ENCODE measurements at regions not wholly inside any gene's neighbourhood (a gene's known extent, or its start where the extent isn't known, plus 50 kb on each side); places are given as distances from the start of the nearest gene placed in this dataset.

DNA sequence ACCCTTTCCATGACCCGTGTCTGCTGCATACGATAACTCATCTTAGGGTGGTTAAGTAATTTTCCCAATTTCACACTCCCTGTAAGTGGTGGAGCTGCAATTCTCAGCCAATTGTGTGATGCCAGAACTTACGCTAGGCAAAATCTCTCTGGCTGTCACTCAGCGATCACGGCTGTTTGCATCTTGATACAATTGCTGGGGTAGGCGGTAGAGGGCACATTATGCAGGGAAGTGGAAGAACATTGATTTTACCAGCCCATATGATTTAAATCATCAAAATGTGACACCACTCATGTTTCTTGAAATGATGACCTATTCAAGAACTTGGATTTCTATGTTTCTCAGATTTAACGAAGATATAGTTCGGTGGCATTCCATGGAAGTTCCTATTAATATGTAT, 108.7 kb upstream of the ADARB2 start:
- no peak overlapping the region for H3K56ac ChIP-seq (ENCODE audit: extremely low read depth, insufficient read depth, low read length)
- no peak overlapping the region for H2AK5ac ChIP-seq (ENCODE audit: low read depth, low read length)
- no peak overlapping the region for H4K8ac ChIP-seq (ENCODE audit: low read depth in 2 of 2, low read length in 2 of 2)
- in situ Hi-C loops (cut with MboI; ENCODE audit: low sequenced_read_pairs) (no loop called here), intact Hi-C loops (cut with micrococcal nuclease) (no loop called here), dilution Hi-C loops (cut with HindIII; ENCODE audit: low sequenced_read_pairs, unreplicated experiment) (no loop called here)
- POLR2A ChIA-PET (ENCODE audit: unreplicated experiment): no interaction called here
- no peak overlapping the region for H3K4me3 ChIP-seq (ENCODE audit: insufficient read depth, low read depth, low read length)
- H3K9me3 ChIP-seq (ENCODE audit: control insufficient read depth, insufficient read depth, low read length): peaks cover 19% of the 10 kb centered on the region
- no peak overlapping the region for H3K23ac ChIP-seq (ENCODE audit: low read depth, low read length)
- WGBS, 2 experiments (ENCODE audit: extremely low coverage in 2 of 2, insufficient read length in 1 of 2): no CpG with 5 or more reads among the region's 8 CpGs
- ATAC-seq (ENCODE audit: low read depth) (no peak), DNase-seq (no peak)
- no peak overlapping the region for H3K27ac ChIP-seq (ENCODE audit: insufficient read depth, low read length)
- no peak overlapping the region for H3K4ac ChIP-seq (ENCODE audit: low read depth, low read length)
- H3K36me3 ChIP-seq (ENCODE audit: control insufficient read depth, insufficient read depth, low read length): no peaks in the 10 kb centered on the region
- H2AFZ ChIP-seq (replicated peaks; ENCODE audit: low read length, poor library complexity): no peak overlapping the region
- no peak overlapping the region for H3K9ac ChIP-seq (ENCODE audit: low read depth, low read length)
- H3K9me1 ChIP-seq (ENCODE audit: insufficient read depth, low read length): no peaks in the 10 kb centered on the region
- H3K18ac ChIP-seq (ENCODE audit: low read depth, low read length): no peak overlapping the region
- no peak overlapping the region for H2BK120ac ChIP-seq (ENCODE audit: low read depth, low read length)
- no peaks in the 10 kb centered on the region for H3K27me3 ChIP-seq (ENCODE audit: control insufficient read depth, insufficient read depth, low read length)
- H2BK20ac ChIP-seq (ENCODE audit: low read depth, low read length): no peak overlapping the region
- CTCF ChIA-PET: no interaction called here
- H4K91ac ChIP-seq (ENCODE audit: insufficient read depth, low read depth, low read length): no peak overlapping the region
- no peaks in the 10 kb centered on the region for H3K79me1 ChIP-seq (ENCODE audit: low read depth in 1 of 2, low read length in 2 of 2)
- TF ChIP-seq RAD21 (IDR thresholded peaks at IDR 0.05; ENCODE audit: low read length): no peak
- TF ChIP-seq RCOR1 (IDR thresholded peaks at IDR 0.05; ENCODE audit: insufficient replicate concordance, low read length): no peak
- TF ChIP-seq RFX5 (IDR thresholded peaks at IDR 0.05; ENCODE audit: low read depth, low read length): no peak
- TF ChIP-seq, protein P1, sequence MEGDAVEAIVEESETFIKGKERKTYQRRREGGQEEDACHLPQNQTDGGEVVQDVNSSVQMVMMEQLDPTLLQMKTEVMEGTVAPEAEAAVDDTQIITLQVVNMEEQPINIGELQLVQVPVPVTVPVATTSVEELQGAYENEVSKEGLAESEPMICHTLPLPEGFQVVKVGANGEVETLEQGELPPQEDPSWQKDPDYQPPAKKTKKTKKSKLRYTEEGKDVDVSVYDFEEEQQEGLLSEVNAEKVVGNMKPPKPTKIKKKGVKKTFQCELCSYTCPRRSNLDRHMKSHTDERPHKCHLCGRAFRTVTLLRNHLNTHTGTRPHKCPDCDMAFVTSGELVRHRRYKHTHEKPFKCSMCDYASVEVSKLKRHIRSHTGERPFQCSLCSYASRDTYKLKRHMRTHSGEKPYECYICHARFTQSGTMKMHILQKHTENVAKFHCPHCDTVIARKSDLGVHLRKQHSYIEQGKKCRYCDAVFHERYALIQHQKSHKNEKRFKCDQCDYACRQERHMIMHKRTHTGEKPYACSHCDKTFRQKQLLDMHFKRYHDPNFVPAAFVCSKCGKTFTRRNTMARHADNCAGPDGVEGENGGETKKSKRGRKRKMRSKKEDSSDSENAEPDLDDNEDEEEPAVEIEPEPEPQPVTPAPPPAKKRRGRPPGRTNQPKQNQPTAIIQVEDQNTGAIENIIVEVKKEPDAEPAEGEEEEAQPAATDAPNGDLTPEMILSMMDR (conservative IDR thresholded peaks at IDR 0.05; ENCODE audit: low read depth, low read length): no peak
- TF ChIP-seq, protein P2, sequence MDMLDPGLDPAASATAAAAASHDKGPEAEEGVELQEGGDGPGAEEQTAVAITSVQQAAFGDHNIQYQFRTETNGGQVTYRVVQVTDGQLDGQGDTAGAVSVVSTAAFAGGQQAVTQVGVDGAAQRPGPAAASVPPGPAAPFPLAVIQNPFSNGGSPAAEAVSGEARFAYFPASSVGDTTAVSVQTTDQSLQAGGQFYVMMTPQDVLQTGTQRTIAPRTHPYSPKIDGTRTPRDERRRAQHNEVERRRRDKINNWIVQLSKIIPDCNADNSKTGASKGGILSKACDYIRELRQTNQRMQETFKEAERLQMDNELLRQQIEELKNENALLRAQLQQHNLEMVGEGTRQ (IDR thresholded peaks at IDR 0.05; ENCODE audit: low read depth, low read length): no peak
- TF ChIP-seq POLR2A (IDR thresholded peaks at IDR 0.05; ENCODE audit: low read depth, low read length): no peak
- no peak for TF ChIP-seq MXI1 (IDR thresholded peaks at IDR 0.05; ENCODE audit: borderline replicate concordance, low read depth, low read length)
- TF ChIP-seq FOS (IDR thresholded peaks at IDR 0.05; ENCODE audit: low read depth, low read length): no peak
- H2AK9ac ChIP-seq (replicated peaks; ENCODE audit: low read depth, low read length, poor library complexity): no peak overlapping the region
- no peak overlapping the region for H3K14ac ChIP-seq (replicated peaks; ENCODE audit: low read depth, low read length)
- no peak overlapping the region for H3K4me2 ChIP-seq (ENCODE audit: low read depth, low read length)
- H2BK15ac ChIP-seq (ENCODE audit: low read depth, low read length): no peak overlapping the region
- no TSS peak for BruUV-seq (replicated peaks)
- H2BK5ac ChIP-seq (ENCODE audit: low read depth, low read length, poor library complexity, severe bottlenecking): no peak overlapping the region
- no peaks in the 10 kb centered on the region for H4K20me1 ChIP-seq (ENCODE audit: insufficient read depth, low read length)
- H3K4me1 ChIP-seq (ENCODE audit: control insufficient read depth, insufficient read depth, low read length): no peaks in the 10 kb centered on the region
- no peak overlapping the region for H4K5ac ChIP-seq (ENCODE audit: low read depth, low read length)
